ENCODE measurements at regions not wholly inside any gene's neighbourhood (a gene's known extent, or its start where the extent isn't known, plus 50 kb on each side); places are given as distances from the start of the nearest gene placed in this dataset.

DNA sequence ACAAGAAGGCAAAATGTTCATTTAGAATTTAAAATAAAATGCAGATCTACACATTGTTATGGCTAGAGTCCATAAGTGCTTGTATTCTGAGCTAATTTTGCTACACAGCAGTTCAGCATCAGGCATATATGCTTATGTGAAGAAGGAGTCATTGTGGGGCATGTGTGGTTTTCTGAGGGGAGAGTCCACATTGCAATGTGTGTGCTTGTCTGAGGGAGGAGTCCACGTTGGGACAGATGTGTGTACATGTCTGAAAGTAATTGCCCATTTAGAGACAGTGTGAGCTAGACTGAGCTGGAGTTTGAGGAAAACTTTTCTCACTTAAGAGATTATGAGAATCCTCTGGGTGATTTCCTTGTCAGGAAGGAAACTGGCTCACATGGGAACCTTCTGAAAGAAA, 767.9 kb downstream of the TMEM121 start:
- no peak for TF ChIP-seq YY1 (IDR thresholded peaks at IDR 0.05; ENCODE audit: insufficient read depth, insufficient read length)
- no peak for TF ChIP-seq SUZ12 (IDR thresholded peaks at IDR 0.05; ENCODE audit: extremely low read depth, insufficient read depth, insufficient read length)
- TF ChIP-seq ZNF274 (IDR thresholded peaks at IDR 0.05; ENCODE audit: low read depth, low read length) = no peak

Data from NT2/D1 (cell line).